AG20443 (cell line): ENCODE measurements at regions not wholly inside any gene's neighbourhood (a gene's known extent, or its start where the extent isn't known, plus 50 kb on each side); places are given as distances from the start of the nearest gene placed in this dataset.

Experiments used
- DNase-seq: peaks from one replicate; pipeline ENCODE4 v3.0.0; 2012; ENCODE audit warnings: low spot score, mixed read lengths

DNA sequence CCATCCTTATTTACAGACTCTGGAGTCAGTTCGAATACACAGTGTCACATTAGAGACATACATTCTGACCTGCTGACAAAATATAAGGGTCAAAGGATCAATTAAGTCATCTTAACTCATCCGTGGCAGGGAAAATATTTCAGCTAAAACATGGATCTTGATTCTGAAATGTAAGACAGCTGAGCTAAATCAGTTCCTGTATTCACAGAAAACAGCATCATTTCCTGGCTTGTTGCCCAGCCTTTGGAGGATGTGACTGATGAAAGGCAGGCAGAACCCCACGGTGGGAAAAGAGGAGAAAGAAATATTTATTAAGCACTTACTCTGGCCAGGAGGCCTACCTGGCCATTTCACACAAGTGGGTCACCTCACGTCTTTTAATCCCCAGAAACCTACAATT, 101.9 kb downstream of the GAS2L3 start:
- no peak for DNase-seq

DNA sequence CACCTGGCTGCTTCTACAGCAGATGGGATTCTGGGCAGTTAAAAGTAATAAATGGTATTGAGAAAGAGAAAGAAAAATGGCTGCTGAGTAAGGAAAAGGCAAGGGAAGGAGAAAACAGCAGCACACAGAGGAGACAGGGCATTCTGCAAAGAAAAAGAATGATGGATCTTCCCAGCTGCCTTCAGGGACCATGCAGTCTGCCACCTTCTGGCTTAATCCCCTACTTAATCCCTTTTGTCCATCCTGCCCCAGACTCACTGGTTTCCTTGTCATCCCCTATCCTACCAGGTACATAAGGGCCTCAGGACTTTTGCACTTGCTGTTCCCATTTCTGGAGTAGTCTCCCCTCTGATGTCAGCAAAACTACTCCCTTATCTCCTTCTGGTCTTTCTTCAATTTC, 107.6 kb downstream of the GAS2L3 start:
- DNase-seq: no peak

DNA sequence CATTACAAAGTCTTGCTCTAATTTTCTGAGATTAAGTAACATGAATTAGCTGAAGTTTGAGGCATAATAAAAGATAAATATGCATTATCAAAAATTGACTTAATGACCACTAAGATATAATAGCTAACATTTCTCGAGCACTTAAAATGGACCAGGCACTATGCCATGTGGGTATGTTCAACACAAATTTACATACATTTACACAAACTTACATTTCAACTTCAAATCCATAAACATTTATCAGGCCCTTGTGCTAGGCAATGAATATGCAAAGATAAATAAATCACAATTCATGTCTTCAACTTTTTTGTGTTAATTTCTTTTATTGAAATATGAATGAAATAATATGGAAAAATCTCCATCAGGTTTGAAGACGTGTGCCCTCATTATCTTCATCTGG, 108.7 kb downstream of the GAS2L3 start:
- DNase-seq: no peak

DNA sequence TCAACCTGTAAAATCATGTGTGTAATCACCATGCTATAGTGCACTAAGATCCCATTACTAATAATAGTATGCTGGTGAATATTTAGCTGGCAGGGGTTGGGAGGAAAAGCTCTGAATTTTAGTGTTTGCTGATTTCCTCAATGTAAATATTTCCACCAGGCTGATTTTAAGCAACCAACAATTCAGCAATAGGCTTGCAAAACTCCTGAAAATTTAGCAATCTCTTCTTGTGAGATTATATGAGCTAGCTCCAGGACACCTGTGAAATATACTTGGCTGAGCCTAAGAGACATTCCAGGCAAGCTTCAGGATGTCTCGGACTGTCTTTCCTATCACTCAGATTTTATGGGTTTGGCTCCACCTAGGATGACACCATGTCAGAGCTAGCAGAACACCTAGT, 106.9 kb upstream of the ANO4 start:
- no peak for DNase-seq

DNA sequence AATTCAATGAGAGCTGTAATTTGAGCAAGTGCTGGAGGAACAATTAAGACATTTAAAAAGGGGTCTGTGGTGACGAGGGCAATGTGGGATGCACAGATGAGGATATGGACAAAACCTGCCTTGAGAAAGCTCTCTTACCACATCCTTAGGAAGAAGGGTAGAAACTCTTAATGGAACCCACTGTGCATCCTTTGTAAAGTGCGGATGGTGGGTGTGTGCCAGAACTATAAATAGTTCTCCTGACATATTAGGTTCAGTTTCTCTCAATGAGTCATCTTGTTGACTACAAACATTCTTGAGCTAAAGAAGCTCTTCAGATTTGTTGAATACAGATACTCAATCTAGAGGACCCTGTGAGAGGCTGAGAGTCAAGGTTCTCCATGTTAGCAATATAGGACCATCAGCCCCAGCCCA, 106.1 kb upstream of the ANO4 start:
- no peak for DNase-seq

DNA sequence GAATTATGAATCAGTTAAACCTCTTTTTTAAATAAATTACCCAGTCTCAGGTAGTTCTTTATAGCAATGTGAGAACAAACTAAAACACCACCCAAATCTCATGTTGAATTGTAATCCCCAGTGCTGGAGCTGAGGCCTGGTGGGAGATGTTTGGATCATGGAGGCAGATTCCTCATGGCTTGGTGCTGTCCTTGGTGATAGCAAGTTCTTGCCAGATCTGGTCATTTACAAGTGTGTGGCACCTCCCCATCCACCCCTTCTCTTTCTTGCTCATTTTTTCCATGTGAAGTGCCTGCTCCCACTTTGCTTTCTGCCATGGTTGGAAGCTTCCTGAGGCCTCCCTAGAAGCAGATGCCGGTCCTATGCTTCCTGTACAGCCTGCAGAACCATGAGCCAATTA, 102.1 kb upstream of the ANO4 start:
- DNase-seq: no peak

DNA sequence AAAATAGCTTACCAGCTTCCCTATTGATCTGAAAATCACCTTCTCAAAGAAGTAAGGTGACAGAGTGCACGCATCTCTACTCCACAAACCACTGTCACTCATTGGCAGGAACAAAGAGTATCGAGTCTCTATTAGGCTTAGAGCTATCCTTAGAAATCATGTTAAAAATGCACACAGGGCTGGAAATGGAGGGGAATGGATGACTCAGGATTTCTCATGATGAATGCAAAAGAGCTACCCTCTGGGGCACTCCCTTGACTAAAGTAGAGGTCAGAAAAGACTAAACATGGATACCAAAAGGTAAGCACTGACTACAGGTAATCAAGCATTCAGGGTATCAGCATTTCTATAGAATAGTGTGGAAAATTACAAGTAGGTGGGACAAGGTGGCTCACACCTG, 96.1 kb upstream of the ANO4 start:
- DNase-seq: no peak

DNA sequence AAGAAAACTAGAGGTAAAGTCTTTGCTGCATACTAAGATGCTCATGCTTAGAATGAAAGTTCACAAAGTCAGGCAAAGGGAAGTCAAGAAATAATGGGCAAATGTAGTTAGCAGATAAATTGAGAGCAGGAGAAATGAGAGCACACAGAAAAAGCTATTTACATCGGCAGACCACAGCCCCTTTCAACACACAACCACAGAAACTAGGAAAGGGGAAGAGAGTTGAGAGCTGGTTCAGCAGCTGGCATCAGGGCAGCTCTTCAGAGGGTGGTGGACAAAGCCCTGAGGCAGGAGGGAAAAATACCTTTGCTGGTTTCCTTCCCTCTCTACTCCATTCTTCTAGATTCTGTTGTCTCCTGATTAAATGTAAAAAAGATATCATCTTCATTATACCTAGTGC, 95.4 kb upstream of the ANO4 start:
- DNase-seq: no peak

DNA sequence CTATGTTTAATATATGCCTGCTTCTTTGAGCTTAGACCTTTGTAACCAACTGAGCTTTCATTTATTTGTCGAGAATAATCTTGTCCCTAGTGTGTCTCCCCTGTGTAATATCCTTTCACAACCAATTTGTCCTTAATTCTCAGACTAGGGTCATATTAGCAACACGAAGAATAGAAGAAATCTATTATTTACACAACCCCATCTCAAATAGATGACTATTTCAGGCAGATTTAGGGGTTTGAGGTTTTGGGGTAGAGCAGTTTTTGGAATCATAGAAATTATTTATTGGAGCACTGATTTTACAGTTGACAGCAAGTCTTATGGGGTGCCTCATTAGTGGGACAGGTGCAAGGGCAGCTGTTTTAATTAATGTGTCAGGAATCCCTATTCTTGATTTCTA, 91.2 kb upstream of the ANO4 start:
- DNase-seq: no peak

DNA sequence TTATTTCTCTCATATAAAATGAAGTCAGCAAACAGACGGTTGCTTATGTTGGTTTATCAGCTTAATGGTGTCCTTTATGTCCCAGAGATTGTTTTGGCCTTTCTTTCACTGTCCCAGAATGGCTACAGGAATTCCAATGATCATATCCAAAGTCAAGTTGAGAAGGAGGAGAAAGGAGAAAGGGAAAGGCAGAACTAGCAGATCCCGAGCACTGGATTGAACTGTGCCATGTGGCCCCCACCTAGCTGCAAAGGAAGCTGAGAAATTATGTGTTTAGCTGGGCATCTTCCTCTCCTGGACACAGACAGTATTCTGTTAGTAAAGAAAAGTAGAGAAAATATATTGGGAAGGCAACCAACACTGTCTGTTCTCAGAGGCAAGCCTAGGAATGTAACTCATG, 90.7 kb upstream of the ANO4 start:
- no peak for DNase-seq

DNA sequence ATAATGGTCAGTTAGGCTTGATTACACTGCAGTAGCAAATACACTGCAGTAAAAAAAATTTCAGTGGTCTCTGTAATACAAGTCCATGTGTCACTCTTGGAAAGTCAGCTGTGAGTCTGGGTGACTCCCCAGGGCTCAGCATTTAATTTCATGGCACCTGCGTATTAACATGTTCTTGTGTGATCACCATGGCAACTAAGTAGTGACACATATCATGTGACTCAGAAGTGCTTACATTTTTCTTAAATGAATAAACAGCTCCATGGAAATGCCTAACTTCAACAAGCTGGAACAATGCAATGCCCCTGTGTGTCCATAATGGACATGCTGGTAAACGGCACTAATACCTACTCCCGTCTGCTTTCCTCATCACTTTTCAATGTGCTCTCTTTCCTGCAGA, 88.5 kb upstream of the ANO4 start:
- DNase-seq: peak; percentile 54

DNA sequence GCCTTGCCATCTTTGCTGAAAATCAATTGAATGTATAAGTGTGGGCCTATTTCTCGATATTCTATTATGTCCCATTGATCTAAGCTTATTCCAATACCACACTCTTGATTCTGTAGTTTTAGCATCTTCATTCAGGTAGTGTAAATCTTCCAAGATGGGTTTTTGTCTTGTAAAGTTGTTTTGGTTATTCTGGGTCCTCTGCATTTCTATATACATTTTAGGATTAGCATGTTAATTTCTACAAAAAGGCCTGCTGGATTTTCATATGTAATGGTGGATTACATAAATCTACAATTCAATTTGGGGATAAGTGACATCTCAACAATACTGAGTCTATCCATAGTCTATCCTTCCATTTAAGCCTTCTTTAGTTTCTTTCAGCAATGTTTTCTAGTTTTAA, 86.0 kb upstream of the ANO4 start:
- DNase-seq: no peak

DNA sequence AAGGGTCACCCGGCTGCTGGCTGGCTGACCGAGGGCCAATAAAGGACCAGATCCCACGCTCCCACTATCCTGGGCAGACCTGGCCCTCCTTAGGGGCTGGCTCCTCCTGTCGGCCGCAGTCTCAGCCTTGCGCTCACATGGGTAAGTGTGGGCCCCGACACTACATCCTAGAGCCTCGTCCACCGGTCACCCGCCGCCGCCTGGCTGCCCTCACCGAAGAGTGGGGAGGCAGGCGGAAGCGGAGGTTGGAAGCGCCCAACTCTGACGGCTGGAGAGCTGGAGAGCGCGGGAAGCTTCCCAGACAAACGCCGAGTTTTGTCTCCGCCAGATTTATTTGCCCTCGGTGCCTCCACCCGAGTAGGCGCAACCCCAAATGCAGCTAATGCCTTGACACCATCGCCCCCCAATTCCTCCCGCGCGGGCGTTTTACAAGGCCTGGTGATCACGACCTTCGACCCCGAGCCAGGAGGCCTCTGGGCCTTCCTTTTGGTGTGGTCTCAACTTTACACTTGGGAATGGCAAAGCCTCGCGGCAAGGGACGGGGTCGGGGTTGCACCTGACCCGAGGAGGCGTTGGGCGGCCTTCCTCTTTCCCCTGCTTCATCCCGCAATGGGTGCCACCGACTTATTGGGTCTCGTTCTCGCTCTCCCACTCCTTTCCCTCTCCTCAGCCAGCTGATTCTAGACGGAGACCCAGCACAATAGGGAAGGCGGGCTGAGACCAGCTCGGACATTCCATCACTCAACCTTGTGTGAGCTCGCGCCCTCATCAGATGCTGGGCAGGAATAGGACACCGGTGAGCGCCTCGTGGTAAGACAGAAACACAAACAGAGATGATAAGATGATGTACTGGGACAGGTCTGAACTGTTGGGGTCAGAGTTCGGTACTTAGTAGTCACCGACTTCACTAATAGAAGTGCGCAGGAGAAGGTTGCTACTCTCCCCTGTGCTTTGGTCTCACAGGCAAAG, 78.3 kb upstream of the ANO4 start:
- peak; percentile 20 for DNase-seq

DNA sequence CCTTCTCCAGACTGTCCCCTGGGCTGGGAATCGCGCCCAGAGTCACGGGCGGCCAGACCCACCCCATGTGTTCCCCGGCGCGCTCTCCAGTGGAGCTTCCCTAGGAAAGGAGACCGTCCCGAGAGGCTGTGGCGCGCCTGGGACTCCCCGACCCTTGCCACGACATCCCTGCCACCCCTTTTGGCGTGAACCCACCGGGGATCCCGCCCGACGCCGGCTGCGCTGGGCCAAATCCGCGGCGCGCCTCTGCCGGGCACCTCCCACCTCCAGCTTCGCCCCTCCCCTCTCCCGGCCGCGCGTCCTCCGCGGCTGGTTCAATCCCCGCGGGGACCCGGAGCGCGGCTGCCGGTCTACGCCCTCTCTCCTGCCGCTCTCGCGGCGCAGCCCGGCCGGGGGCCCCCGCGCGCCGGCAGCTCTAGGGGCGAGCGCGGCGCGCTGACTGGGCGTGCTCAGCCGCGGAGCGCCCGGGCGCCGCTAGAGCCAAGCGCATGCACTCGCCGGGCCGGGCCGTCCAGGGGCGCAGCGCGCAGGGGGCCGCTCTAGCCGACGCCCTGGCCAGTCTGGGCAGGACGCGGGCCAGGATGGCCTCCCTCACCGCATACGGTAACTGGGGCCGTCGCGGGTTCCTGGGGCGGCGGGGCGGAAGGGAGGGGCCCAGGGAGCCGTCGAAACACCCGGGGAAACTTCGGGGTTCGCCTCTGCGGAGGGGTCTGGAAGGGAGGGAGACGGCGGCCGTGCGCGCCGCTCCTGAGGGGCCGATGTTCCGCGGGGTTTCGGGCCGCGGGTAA, 77.4 kb upstream of the ANO4 start:
- peak; percentile 78 for DNase-seq

DNA sequence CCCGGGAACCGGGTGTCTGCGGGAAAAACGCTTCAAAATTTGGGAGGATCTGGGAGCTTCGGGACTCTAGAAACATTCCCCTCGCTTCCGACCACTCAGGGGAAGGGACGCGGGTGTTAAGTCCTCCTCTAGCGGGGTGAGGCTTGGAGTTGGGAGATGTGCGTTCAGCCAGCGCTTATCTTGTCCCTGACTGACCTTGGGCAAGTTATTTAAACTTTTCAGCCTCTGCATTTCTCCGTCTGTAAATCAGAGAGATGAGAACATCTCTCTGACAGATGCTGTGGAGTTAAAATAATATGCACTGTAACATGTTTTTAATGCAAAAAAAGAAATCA, 76.9 kb upstream of the ANO4 start:
- no peak for DNase-seq

DNA sequence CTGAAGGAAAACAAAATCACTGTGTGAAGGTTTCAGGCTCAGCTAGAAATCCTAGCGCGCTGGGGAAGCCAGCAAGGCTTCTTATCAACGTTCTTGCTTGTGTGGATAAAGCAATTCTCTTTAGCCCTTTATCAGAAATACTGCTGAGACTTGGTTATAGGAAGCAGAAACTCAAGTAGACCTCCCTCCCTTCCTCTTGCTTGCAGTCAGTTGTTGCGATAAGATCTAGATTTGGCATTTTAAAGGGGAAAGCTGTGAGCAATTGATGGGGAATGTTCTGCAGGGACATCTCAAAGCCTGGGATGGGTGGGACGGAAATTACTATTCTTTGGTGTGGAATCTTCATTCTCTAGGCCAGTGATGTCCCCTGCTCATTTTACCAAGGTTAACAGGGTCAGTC, 76.4 kb upstream of the ANO4 start:
- peak; percentile 35 for DNase-seq

DNA sequence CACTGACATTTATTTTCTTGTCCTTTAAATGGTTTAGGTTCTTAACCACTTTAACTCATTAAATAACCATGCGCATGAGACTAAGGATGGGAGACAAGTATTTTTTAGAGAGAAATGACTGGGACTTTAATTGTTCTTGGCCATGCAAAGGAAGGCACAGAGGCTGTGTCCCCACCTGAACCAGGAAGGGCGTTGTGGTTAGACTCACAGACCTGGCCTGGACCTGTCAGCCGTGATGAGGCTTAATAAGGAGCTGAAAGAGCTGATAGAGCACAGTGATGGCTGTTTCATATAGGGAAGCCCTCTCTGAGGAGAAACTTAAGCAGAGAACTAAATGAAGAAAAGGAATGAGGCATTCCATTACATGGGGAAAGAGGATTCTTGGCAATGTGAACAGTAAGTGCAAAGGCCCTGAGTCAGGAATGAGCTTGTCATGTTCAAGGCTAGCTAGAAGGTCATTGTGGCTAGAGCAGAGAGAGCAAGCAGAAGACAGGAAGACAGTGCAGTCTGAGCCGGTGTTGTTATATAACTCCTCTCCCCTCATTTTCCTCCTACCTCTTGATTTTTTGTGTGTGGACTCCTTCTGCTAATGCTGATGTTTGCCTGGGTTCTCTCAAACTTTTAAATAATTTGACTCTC, 74.4 kb upstream of the ANO4 start:
- DNase-seq: no peak

DNA sequence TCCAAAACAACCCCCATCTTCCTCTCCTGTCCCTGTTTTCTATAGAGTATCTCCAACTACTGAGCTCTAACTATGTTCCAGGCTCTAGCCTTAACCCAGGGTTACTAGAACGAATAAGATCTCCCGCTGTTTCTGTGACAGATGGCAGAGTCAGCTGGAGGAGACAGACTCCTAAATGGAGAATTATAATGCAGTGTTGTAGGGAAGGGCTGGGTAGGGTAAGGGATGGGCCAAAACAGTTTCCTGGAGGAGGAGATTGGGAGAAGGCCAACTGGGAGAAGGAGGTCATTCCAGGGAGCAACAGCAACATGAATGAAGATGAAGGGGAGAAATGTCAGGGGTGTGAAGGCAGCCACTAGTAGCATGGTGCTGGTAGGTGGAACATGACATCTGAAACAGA, 73.4 kb upstream of the ANO4 start:
- no peak for DNase-seq

DNA sequence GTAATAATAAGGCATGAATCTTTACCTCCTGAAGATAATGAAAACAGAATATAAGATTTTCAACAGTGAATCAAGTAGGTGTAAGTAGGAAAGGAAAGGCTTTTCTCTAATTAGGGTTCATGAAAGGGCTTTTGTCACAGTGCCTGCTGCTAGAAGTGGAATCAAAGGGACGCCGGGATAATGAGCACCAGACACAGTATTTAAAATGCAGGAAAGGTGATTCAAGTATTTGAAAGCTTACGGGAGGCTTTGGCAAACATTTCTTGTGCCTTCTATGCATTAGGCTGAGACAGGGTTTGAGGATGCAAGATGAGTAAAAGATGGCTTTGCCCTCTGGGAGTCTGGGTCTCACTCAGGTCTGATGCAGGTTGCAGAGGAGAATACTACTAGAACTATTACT, 70.5 kb upstream of the ANO4 start:
- DNase-seq: no peak

DNA sequence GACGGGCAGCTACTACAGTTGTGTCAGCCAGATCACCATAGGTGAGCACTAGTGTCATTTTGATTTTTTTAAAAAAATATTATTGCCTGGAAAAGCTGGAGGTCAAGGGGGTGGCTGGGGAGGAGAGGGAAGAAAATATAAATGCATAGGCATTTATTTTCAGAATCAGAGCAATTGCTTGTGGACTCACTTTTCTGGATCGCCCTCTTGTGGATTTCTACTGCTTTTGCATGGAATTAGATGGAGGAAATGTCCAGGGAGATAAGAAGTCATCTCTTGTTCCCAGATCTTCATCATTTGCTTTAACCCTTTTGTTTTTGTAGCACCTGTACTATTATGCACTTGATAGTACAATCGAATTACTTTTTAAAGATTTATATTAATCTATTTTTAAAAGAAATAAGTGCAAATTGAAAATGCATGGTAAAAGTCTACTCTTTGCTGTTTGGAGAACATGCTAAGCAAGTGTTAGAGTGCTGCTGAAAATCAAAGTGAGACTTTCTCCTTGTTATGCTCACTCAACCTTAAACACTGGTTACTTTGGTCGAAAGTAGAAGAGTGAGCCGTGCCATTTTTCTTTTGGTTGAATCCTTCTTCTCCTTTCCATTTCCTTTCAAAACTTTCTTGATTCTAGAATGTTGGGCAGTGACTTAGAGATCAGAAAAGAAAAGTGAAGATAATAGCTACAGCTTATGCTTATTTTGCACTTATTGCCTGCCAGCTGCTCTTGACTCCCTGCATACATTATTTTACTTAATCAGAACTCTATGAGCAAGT, 60.6 kb upstream of the ANO4 start:
- DNase-seq: peak; percentile 52

DNA sequence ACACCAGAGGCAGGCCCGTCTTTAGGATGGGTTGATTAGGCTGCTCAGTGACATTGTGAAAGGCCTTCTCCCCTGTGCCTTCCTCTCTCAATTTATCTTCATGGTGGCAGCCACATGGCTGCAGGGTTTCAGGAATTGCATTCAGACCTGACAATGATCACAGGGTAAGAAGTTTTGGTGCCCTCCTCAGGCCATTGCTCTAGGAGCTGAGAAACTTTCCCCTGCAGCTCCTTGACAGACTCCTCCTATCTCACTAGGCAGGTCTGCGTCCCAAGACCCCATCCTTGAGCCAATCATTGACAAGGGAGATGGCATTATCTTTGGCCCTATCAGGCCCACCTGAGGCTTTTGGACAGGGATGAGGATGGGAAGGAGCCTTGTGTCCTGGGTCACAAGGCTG, 57.4 kb upstream of the ANO4 start:
- DNase-seq: no peak

DNA sequence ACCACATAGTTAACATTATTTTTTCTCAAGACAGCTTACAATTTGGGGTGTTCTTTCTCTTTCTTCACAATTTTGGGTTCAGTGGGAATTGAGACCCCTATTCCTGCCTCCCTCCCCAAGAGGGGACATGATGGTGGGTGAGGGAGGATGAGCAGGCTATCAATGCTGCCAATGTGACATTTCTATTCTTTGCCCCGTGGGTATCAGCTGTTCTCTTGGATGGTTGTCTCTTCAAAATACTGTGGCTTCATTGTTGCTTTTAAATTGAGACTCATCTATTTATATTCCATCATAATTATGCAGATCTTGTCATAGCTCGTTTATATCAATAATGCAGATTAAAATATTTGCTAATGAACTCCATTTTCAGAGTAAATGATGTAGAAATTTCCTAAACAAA, 56.5 kb upstream of the ANO4 start:
- DNase-seq: no peak
